Keratinocyte (primary cell): ENCODE measurements at regions not wholly inside any gene's neighbourhood (a gene's known extent, or its start where the extent isn't known, plus 50 kb on each side); places are given as distances from the start of the nearest gene placed in this dataset.
"Not testable (repeated sequence)": the region's sequence is repeated elsewhere in the genome, so short reads cannot be mapped to it uniquely, and the experiment has no call there.

Experiments used
- DNase-seq: peaks from one replicate; pipeline ENCODE4 v3.0.0-alpha.2; 2011; ENCODE audit warnings: low read depth, missing footprints, low spot score
- FAIRE-seq: peaks from 2 replicates; lab custom pipeline; 2011; peaks lifted over from hg19 to GRCh38; lab: Jason Lieb, UNC
- H2AFZ ChIP-seq: 2 replicates; pipeline ENCODE4 v1.6.0; 2012; ENCODE audit warnings: low read length, control low read depth, inconsistent platforms; ENCODE audit not compliant: control insufficient read depth
- H3K27ac ChIP-seq: 2 replicates; pipeline ENCODE4 v1.5.1; 2011; ENCODE audit warnings: low read length; ENCODE audit not compliant: control insufficient read depth, insufficient read depth
- H3K27me3 ChIP-seq: 3 replicates; pipeline ENCODE4 v1.6.0; 2011; ENCODE audit warnings: low read length; ENCODE audit not compliant: control insufficient read depth, insufficient read depth; ENCODE audit errors: extremely low read depth
- H3K36me3 ChIP-seq, 2 experiments: 2 replicates in 1 of 2; 3 replicates in 1 of 2; pipeline ENCODE4 v1.5.1; 2011; ENCODE audit warnings: low read length in 2 of 2, mild to moderate bottlenecking in 1 of 2; ENCODE audit not compliant: control insufficient read depth in 2 of 2, insufficient read depth in 2 of 2; ENCODE audit errors: extremely low read depth in 1 of 2
- H3K4me1 ChIP-seq: 3 replicates; pipeline ENCODE4 v1.5.1; 2011; ENCODE audit warnings: low read length; ENCODE audit not compliant: control insufficient read depth, insufficient read depth; ENCODE audit errors: extremely low read depth
- H3K4me2 ChIP-seq: 3 replicates; pipeline ENCODE4 v1.6.0; 2011; ENCODE audit warnings: low read depth, low read length; ENCODE audit not compliant: control insufficient read depth, insufficient read depth; ENCODE audit errors: extremely low read depth
- H3K4me3 ChIP-seq, 3 experiments: fragments of 200-600 bp in 1 of 3; sonication (generic) in 1 of 3; 2 replicates in 2 of 3; 3 replicates in 1 of 3; pipeline ENCODE4 v1.5.1; 2011 to 2016; ENCODE audit warnings: low read length in 3 of 3, mild to moderate bottlenecking in 3 of 3, control low read depth in 2 of 3, inconsistent platforms in 1 of 3, low read depth in 1 of 3, mixed read lengths in 1 of 3, mixed run types in 1 of 3, moderate library complexity in 1 of 3; ENCODE audit not compliant: control insufficient read depth in 2 of 3, insufficient read depth in 2 of 3; ENCODE audit errors: extremely low read depth in 1 of 3
- H3K79me2 ChIP-seq: 2 replicates; pipeline ENCODE4 v1.6.0; 2012; ENCODE audit warnings: low read length; ENCODE audit not compliant: control insufficient read depth, insufficient read depth
- H3K9ac ChIP-seq: 3 replicates; pipeline ENCODE4 v1.6.0; 2011; ENCODE audit warnings: low read length; ENCODE audit not compliant: control insufficient read depth, insufficient read depth; ENCODE audit errors: extremely low read depth
- H3K9me1 ChIP-seq: 3 replicates; pipeline ENCODE4 v1.6.0; 2011; ENCODE audit warnings: low read length; ENCODE audit not compliant: control insufficient read depth, insufficient read depth; ENCODE audit errors: extremely low read depth
- H3K9me3 ChIP-seq: 2 replicates; pipeline ENCODE4 v1.5.1; 2012; ENCODE audit warnings: low read depth, low read length; ENCODE audit not compliant: control insufficient read depth
- H4K20me1 ChIP-seq: 3 replicates; pipeline ENCODE4 v1.6.0; 2011; ENCODE audit warnings: low read length; ENCODE audit not compliant: control insufficient read depth, insufficient read depth; ENCODE audit errors: extremely low read depth
- CTCF ChIP-seq, 3 experiments: IDR thresholded peaks in 1 of 3; conservative IDR thresholded peaks in 1 of 3; optimal IDR thresholded peaks in 1 of 3; 2 replicates in 2 of 3; 3 replicates in 1 of 3; pipeline versions ENCODE3 to v1.5.1; 2011; ENCODE audit warnings: low read length in 3 of 3, mild to moderate bottlenecking in 3 of 3, moderate library complexity in 2 of 3, control low read depth in 1 of 3, inconsistent platforms in 1 of 3; ENCODE audit not compliant: insufficient read depth in 2 of 3; ENCODE audit errors: extremely low read depth in 1 of 3
- EZH2 ChIP-seq: IDR thresholded peaks from one replicate; pipeline ENCODE4 v1.6.1; 2012; ENCODE audit warnings: inconsistent platforms, mild to moderate bottlenecking, low read length, moderate library complexity
- dilution Hi-C: fragments of 300-500 bp; cut with MboI; formaldehyde crosslinking; loops from one replicate; pipeline ENCODE4 v1.7.0; 2020; ENCODE audit warnings: low sequenced_read_pairs; ENCODE audit not compliant: extremely low pct_ligation_motif_present

- no peak overlapping the region for H3K4me2 ChIP-seq
- H3K9me1 ChIP-seq, result no peaks in the 10 kb centered on the region
- FAIRE-seq, result no peak
- no peak overlapping the region for H2AFZ ChIP-seq
- no peaks in the 10 kb centered on the region for H3K36me3 ChIP-seq
- H3K27ac ChIP-seq, result no peak overlapping the region
- dilution Hi-C loops, result no loop called here
- no peak for DNase-seq
- no peaks in the 10 kb centered on the region for H3K79me2 ChIP-seq
- H3K9ac ChIP-seq, result no peak overlapping the region
- H3K4me1 ChIP-seq, result no peaks in the 10 kb centered on the region
- H3K4me3 ChIP-seq, result no peak overlapping the region
- TF ChIP-seq CTCF (optimal IDR thresholded peaks at IDR 0.05 in 1 of 3, IDR thresholded peaks at IDR 0.05 in 1 of 3, conservative IDR thresholded peaks at IDR 0.05 in 1 of 3; ENCODE audit: extremely low read depth in 1 of 3, insufficient read depth in 2 of 3, low read length in 3 of 3) (no peak), EZH2 (no peak)
- no peaks in the 10 kb centered on the region for H4K20me1 ChIP-seq
- no peaks in the 10 kb centered on the region for H3K9me3 ChIP-seq
- H3K27me3 ChIP-seq, result no peaks in the 10 kb centered on the region
These were observed 247.1 kb downstream of the SLCO4C1 start for GRCh38 chr5:102048940-102049339.

GRCh38 chr5:102047073-102047472 lies 249.0 kb downstream of the SLCO4C1 start:
- H3K9me1 ChIP-seq, H3K79me2 ChIP-seq, H3K9ac ChIP-seq, H4K20me1 ChIP-seq, dilution Hi-C loops, H3K4me2 ChIP-seq, H3K4me1 ChIP-seq, H3K9me3 ChIP-seq, H3K36me3 ChIP-seq, H2AFZ ChIP-seq, H3K4me3 ChIP-seq, FAIRE-seq, H3K27me3 ChIP-seq, DNase-seq, H3K27ac ChIP-seq: not testable (repeated sequence)

- Histone ChIP-seq H3K9me1 (no peaks in the 10 kb centered on the region), H3K9ac (no peak overlapping the region), H3K4me3 (no peak overlapping the region), H2AFZ (no peak overlapping the region), H4K20me1 (no peaks in the 10 kb centered on the region), H3K4me2 (no peak overlapping the region), H3K9me3 (no peaks in the 10 kb centered on the region), H3K27ac (no peak overlapping the region), H3K36me3 (no peaks in the 10 kb centered on the region), H3K79me2 (no peaks in the 10 kb centered on the region), H3K27me3 (no peaks in the 10 kb centered on the region), H3K4me1 (no peaks in the 10 kb centered on the region)
- TF ChIP-seq EZH2 (no peak), CTCF (optimal IDR thresholded peaks at IDR 0.05 in 1 of 3, IDR thresholded peaks at IDR 0.05 in 1 of 3, conservative IDR thresholded peaks at IDR 0.05 in 1 of 3; ENCODE audit: extremely low read depth in 1 of 3, insufficient read depth in 2 of 3, low read length in 3 of 3) (no peak)
- no peak for FAIRE-seq
- dilution Hi-C loops, result no loop called here
- DNase-seq, result no peak
These were observed 255.8 kb downstream of the SLCO4C1 start for GRCh38 chr5:102040326-102040725.
